Liver (tissue), 3 donors: ENCODE measurements at regions not wholly inside any gene's neighbourhood (a gene's known extent, or its start where the extent isn't known, plus 50 kb on each side); places are given as distances from the start of the nearest gene placed in this dataset.

Source experiments
- NR2F2 ChIP-seq: IDR thresholded peaks from 2 replicates; pipeline ENCODE4 v1.6.1; 2016; ENCODE audit warnings: antibody characterized with exemption
- RAD21 ChIP-seq, 2 donors: IDR thresholded peaks; 2 replicates each; pipeline ENCODE4 v1.6.1; 2016; ENCODE audit warnings: antibody characterized with exemption in 2 of 2, mild to moderate bottlenecking in 2 of 2
- SP1 ChIP-seq: IDR thresholded peaks from 2 replicates; pipeline ENCODE4 v1.6.1; 2018; ENCODE audit warnings: antibody characterized with exemption, mild to moderate bottlenecking
- TF ChIP-seq, protein P1 (sequence below): fragments of 150-350 bp; IDR thresholded peaks from 2 replicates; pipeline ENCODE4 v1.5.1; 2017; ENCODE audit warnings: improper control_type of control experiment, low read depth, low read length; ENCODE audit not compliant: missing input control
- TF ChIP-seq, protein P2 (sequence below): IDR thresholded peaks from 2 replicates; pipeline ENCODE4 v1.6.1; 2016; ENCODE audit warnings: antibody characterized with exemption
- donor health status: healthy.
- donor health status: healthy.

DNA sequence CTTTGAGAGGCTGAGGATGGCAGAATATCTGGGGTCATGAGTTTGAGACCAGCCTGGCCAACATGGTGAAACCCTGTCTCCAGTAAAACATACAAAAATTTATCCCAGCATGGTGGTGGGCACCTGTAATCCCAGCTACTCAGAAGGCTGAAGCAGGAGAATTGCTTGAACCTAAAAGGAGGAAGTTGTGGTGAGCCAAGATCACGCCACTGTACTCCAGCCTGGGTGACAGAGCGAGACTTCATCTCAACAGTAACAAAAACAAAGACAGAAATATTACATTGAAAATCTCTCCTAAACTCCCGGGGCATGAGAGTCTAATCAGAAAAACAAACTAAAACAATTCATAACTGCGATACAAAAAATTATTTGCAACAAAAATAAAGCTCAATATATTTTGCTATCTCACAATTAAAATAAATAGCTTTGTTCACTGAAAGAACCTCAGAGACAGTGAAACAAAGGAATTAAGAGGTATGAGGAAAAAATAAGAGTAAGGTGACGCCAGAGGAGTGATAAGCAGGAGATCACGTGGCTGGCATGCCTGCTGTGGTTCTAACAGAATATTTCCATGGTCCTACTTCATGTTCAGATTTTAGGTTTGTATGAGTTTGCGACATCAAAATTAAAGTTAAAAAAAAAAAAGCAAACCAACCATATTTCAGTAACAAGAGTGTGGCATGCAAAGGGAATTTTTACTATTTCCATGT is 527.7 kb upstream of the POM121L12 start:
- TF ChIP-seq, protein P1, sequence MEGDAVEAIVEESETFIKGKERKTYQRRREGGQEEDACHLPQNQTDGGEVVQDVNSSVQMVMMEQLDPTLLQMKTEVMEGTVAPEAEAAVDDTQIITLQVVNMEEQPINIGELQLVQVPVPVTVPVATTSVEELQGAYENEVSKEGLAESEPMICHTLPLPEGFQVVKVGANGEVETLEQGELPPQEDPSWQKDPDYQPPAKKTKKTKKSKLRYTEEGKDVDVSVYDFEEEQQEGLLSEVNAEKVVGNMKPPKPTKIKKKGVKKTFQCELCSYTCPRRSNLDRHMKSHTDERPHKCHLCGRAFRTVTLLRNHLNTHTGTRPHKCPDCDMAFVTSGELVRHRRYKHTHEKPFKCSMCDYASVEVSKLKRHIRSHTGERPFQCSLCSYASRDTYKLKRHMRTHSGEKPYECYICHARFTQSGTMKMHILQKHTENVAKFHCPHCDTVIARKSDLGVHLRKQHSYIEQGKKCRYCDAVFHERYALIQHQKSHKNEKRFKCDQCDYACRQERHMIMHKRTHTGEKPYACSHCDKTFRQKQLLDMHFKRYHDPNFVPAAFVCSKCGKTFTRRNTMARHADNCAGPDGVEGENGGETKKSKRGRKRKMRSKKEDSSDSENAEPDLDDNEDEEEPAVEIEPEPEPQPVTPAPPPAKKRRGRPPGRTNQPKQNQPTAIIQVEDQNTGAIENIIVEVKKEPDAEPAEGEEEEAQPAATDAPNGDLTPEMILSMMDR: no peak
- TF ChIP-seq SP1 (no peak), RAD21 (IDR thresholded peaks at IDR 0.05) (no peak), NR2F2 (no peak)
- TF ChIP-seq, protein P2, sequence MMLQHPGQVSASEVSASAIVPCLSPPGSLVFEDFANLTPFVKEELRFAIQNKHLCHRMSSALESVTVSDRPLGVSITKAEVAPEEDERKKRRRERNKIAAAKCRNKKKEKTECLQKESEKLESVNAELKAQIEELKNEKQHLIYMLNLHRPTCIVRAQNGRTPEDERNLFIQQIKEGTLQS: no peak
